Loucy (cell line): ENCODE measurements at regions not wholly inside any gene's neighbourhood (a gene's known extent, or its start where the extent isn't known, plus 50 kb on each side); places are given as distances from the start of the nearest gene placed in this dataset.

ENCODE experiments used
- CTCF ChIP-seq: fragments of 200-600 bp; sonication (generic); conservative IDR thresholded peaks from 2 replicates; pipeline ENCODE4 v1.5.1; 2014; ENCODE audit warnings: mild to moderate bottlenecking, antibody characterized with exemption, low read length
- EZH2phosphoT487 ChIP-seq: fragments of 200-600 bp; IDR thresholded peaks from 2 replicates; pipeline ENCODE4 v1.6.1; 2018; ENCODE audit warnings: antibody characterized with exemption, mild to moderate bottlenecking, moderate library complexity, borderline replicate concordance

- no peak for TF ChIP-seq CTCF
- no peak for TF ChIP-seq EZH2phosphoT487
Observed at GRCh38 chr5:99664972-99665371, 736.2 kb upstream of the CHD1 start.
